HepG2 (cell line): ENCODE measurements at regions not wholly inside any gene's neighbourhood (a gene's known extent, or its start where the extent isn't known, plus 50 kb on each side); places are given as distances from the start of the nearest gene placed in this dataset.

Experiments
- ATF7-NPFF ChIP-seq: sonication (generic); formaldehyde crosslinking; IDR thresholded peaks from 2 replicates; pipeline ENCODE4 v1.8.1; 2023; ENCODE audit warnings: mild to moderate bottlenecking, low read depth, missing genetic modification reagents, moderate library complexity
- CENPX ChIP-seq: sonication (generic); formaldehyde crosslinking; IDR thresholded peaks from 2 replicates; pipeline ENCODE4 v1.9.0; 2021; ENCODE audit warnings: mild to moderate bottlenecking, missing genetic modification reagents, moderate library complexity
- CREM ChIP-seq, 2 experiments: sonication (generic) in 1 of 2; formaldehyde crosslinking in 1 of 2; IDR thresholded peaks; 2 replicates each; pipeline versions ENCODE4 v1.4.0 to v1.6.1; 2016 to 2020; ENCODE audit warnings: antibody characterized with exemption in 1 of 2, mild to moderate bottlenecking in 1 of 2, missing genetic modification reagents in 1 of 2
- DR1 ChIP-seq: sonication (generic); formaldehyde crosslinking; IDR thresholded peaks from 2 replicates; pipeline ENCODE4 v1.8.0; 2021; ENCODE audit warnings: mild to moderate bottlenecking, missing genetic modification reagents, inconsistent platforms
- HES4 ChIP-seq: sonication (generic); formaldehyde crosslinking; IDR thresholded peaks from 2 replicates; pipeline ENCODE4 v1.9.0; 2021; ENCODE audit warnings: mild to moderate bottlenecking, missing genetic modification reagents, borderline replicate concordance
- HMG20B ChIP-seq: conservative IDR thresholded peaks from 2 replicates; pipeline ENCODE4 v1.6.1; 2016; ENCODE audit warnings: missing genetic modification reagents, missing compliant biosample characterization
- KDM2A ChIP-seq: sonication (generic); formaldehyde crosslinking; IDR thresholded peaks from 2 replicates; pipeline ENCODE4 v1.4.0; 2020; ENCODE audit warnings: low read depth, missing genetic modification reagents, borderline replicate concordance
- MATR3 ChIP-seq: sonication (generic); formaldehyde crosslinking; IDR thresholded peaks from 2 replicates; pipeline ENCODE4 v1.4.0; 2020; ENCODE audit warnings: missing genetic modification reagents
- NCOR1 ChIP-seq: fragments of 200-600 bp; sonication (generic); IDR thresholded peaks from 2 replicates; pipeline ENCODE4 v1.7.0; 2017; ENCODE audit warnings: antibody characterized with exemption, low read length, borderline replicate concordance
- NFYC ChIP-seq: IDR thresholded peaks from 2 replicates; pipeline ENCODE4 v1.6.1; 2016; ENCODE audit warnings: missing genetic modification reagents, missing compliant biosample characterization
- NR2F1 ChIP-seq, 2 experiments: fragments of 450-650 bp in 1 of 2; formaldehyde crosslinking in 1 of 2; IDR thresholded peaks; 2 replicates each; pipeline versions ENCODE4 v1.5.0 to v1.6.1; 2016 to 2020; ENCODE audit warnings: mild to moderate bottlenecking in 1 of 2, missing compliant biosample characterization in 1 of 2, missing genetic modification reagents in 1 of 2, moderate library complexity in 1 of 2
- RBM22 ChIP-seq: fragments of 200-400 bp; formaldehyde crosslinking; optimal IDR thresholded peaks from 2 replicates; pipeline ENCODE3; 2017; ENCODE audit warnings: mild to moderate bottlenecking, low read length, moderate library complexity
- RFX1 ChIP-seq: fragments of 450-650 bp; IDR thresholded peaks from 2 replicates; pipeline ENCODE4 v1.6.1; 2017
- SAP130 ChIP-seq: IDR thresholded peaks from 2 replicates; pipeline ENCODE4 v1.6.1; 2016; ENCODE audit warnings: low read depth
- SP2 ChIP-seq: sonication (generic); formaldehyde crosslinking; IDR thresholded peaks from 2 replicates; pipeline ENCODE4 v1.5.1; 2020; ENCODE audit warnings: mild to moderate bottlenecking, missing genetic modification reagents
- STAT5B ChIP-seq: sonication (generic); formaldehyde crosslinking; IDR thresholded peaks from 2 replicates; pipeline ENCODE4 v1.4.0; 2020; ENCODE audit warnings: missing genetic modification reagents
- TFAP4 ChIP-seq: sonication (generic); IDR thresholded peaks from 2 replicates; pipeline ENCODE4 v1.6.1; 2016; ENCODE audit warnings: low read depth, borderline replicate concordance
- ZBTB20 ChIP-seq: sonication (generic); formaldehyde crosslinking; IDR thresholded peaks from 2 replicates; pipeline ENCODE4 v1.8.1; 2023; ENCODE audit warnings: missing genetic modification reagents, low read depth, mild to moderate bottlenecking, borderline replicate concordance
- ZC3H4 ChIP-seq: sonication (generic); formaldehyde crosslinking; IDR thresholded peaks from 2 replicates; pipeline ENCODE4 v1.4.0; 2020; ENCODE audit warnings: missing genetic modification reagents, borderline replicate concordance
- ZNF101 ChIP-seq: sonication (generic); formaldehyde crosslinking; IDR thresholded peaks from 2 replicates; pipeline ENCODE4 v1.4.0; 2020; ENCODE audit warnings: mild to moderate bottlenecking, low read depth, missing genetic modification reagents, borderline replicate concordance
- ZNF143 ChIP-seq: sonication (generic); formaldehyde crosslinking; IDR thresholded peaks from 2 replicates; pipeline ENCODE4 v1.4.0; 2020; ENCODE audit warnings: missing genetic modification reagents
- ZNF343 ChIP-seq: sonication (generic); formaldehyde crosslinking; IDR thresholded peaks from 2 replicates; pipeline ENCODE4 v1.4.0; 2020; ENCODE audit warnings: mild to moderate bottlenecking, missing genetic modification reagents
- ZNF431 ChIP-seq: sonication (generic); formaldehyde crosslinking; IDR thresholded peaks from 2 replicates; pipeline ENCODE4 v1.9.0; 2022; ENCODE audit warnings: missing genetic modification reagents, low read depth, mild to moderate bottlenecking, borderline replicate concordance
- ZNF512B ChIP-seq: sonication (generic); formaldehyde crosslinking; IDR thresholded peaks from 2 replicates; pipeline ENCODE4 v1.5.1; 2020; ENCODE audit warnings: missing genetic modification reagents, mild to moderate bottlenecking, borderline replicate concordance
- ZNF607 ChIP-seq: sonication (generic); formaldehyde crosslinking; IDR thresholded peaks from 2 replicates; pipeline ENCODE4 v1.5.1; 2020; ENCODE audit warnings: missing genetic modification reagents, mild to moderate bottlenecking, borderline replicate concordance
- ZNF878 ChIP-seq: sonication (generic); formaldehyde crosslinking; IDR thresholded peaks from 2 replicates; pipeline ENCODE4 v1.8.1; 2023; ENCODE audit warnings: mild to moderate bottlenecking, missing genetic modification reagents, moderate library complexity
- TF ChIP-seq, protein P1 (sequence below): sonication (generic); formaldehyde crosslinking; IDR thresholded peaks from 2 replicates; pipeline ENCODE4 v1.4.0; 2020; ENCODE audit warnings: missing genetic modification reagents

DNA sequence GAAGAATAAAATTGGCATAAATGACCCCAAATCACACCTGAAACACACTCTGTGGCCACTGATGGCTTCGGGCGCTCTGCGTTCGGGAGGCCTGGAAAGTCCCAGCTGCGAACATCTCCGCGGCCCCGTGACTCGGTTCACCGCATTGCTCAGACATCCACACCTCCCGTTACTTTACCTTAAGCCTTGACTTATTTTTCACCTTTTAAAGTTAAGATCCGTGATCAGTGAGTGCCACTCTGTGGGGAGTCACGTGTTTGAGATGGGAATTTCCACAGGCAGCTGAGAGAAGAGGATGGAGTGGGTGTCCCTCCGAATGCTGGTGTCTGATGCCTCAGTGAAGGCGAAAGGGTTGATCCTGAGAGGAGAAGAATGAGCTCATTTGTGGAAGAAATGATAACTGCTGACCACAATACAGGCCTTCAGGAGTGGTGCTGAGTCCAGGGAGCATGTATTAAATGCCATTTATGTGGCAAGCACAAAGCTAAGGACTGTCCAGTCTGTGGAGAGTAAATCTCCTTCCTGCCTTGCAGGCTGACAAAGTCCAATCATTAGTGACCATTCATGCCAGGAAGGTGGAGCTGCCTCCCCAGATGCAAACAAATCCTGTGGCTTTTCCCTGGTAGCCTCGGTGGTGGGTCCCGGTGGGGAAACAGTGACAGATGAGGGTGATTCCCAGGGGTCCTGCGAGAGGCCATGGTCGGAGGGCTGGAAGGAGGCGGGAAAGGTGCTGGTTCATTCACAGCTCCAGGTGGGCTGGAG lies 168.8 kb downstream of the RTP5 start (continued):
- no peak for TF ChIP-seq TFAP4
- TF ChIP-seq ZNF607 = no peak
- TF ChIP-seq NFYC (CRISPR knock-in tag) = no peak
- no peak for TF ChIP-seq HES4 (CRISPR knock-in tag)
- no peak for TF ChIP-seq NR2F1 (CRISPR knock-in tag; IDR thresholded peaks at IDR 0.05)
- TF ChIP-seq ZNF431 (CRISPR knock-in tag) = no peak
- no peak for TF ChIP-seq RBM22
- TF ChIP-seq NCOR1 = no peak
- TF ChIP-seq STAT5B (CRISPR knock-in tag) = no peak
- TF ChIP-seq SAP130 (CRISPR knock-in tag) = peak; percentile 55
- TF ChIP-seq CENPX (CRISPR knock-in tag) = no peak
- TF ChIP-seq ZNF343 = no peak
- TF ChIP-seq DR1 (CRISPR knock-in tag) = no peak
- no peak for TF ChIP-seq ATF7-NPFF
- TF ChIP-seq ZBTB20 = no peak
- TF ChIP-seq HMG20B (CRISPR knock-in tag) = no peak
- TF ChIP-seq MATR3 (CRISPR knock-in tag) = no peak
- no peak for TF ChIP-seq ZNF512B (CRISPR knock-in tag)
- no peak for TF ChIP-seq SP2 (CRISPR knock-in tag)
- TF ChIP-seq KDM2A (CRISPR knock-in tag) = no peak; the same call in 1 of the 2 replicates
- no peak for TF ChIP-seq ZNF143 (CRISPR knock-in tag)
- no peak for TF ChIP-seq ZNF878 (CRISPR knock-in tag)
- no peak for TF ChIP-seq CREM (IDR thresholded peaks at IDR 0.05)
- no peak for TF ChIP-seq CREM (CRISPR knock-in tag; IDR thresholded peaks at IDR 0.05)
- TF ChIP-seq ZNF101 (CRISPR knock-in tag) = no peak
- no peak for TF ChIP-seq RFX1
- no peak for TF ChIP-seq ZC3H4
- TF ChIP-seq, protein P1, sequence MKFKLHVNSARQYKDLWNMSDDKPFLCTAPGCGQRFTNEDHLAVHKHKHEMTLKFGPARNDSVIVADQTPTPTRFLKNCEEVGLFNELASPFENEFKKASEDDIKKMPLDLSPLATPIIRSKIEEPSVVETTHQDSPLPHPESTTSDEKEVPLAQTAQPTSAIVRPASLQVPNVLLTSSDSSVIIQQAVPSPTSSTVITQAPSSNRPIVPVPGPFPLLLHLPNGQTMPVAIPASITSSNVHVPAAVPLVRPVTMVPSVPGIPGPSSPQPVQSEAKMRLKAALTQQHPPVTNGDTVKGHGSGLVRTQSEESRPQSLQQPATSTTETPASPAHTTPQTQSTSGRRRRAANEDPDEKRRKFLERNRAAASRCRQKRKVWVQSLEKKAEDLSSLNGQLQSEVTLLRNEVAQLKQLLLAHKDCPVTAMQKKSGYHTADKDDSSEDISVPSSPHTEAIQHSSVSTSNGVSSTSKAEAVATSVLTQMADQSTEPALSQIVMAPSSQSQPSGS (CRISPR knock-in tag) = no peak
